H9 (cell line): ENCODE measurements at regions not wholly inside any gene's neighbourhood (a gene's known extent, or its start where the extent isn't known, plus 50 kb on each side); places are given as distances from the start of the nearest gene placed in this dataset.

Experiments used
- DNase-seq: peaks from one replicate; pipeline ENCODE4 v3.0.0-alpha.2; 2017
- H2AFZ ChIP-seq: one replicate; pipeline ENCODE4 v1.6.1; 2013; ENCODE audit warnings: mild to moderate bottlenecking, low read length, control low read depth, moderate library complexity
- H2AK5ac ChIP-seq: 2 replicates; pipeline ENCODE4 v1.6.1; 2013; ENCODE audit warnings: low read length, control low read depth, mixed read lengths; ENCODE audit not compliant: insufficient read length
- H2BK120ac ChIP-seq: one replicate; pipeline ENCODE4 v1.6.1; 2013; ENCODE audit warnings: low read depth, mild to moderate bottlenecking, low read length, control low read depth, inconsistent platforms; ENCODE audit not compliant: poor library complexity, severe bottlenecking
- H2BK12ac ChIP-seq: 2 replicates; pipeline ENCODE4 v1.6.1; 2013; ENCODE audit warnings: low read length, control low read depth, mixed read lengths, low read depth; ENCODE audit not compliant: insufficient read length
- H2BK15ac ChIP-seq: 2 replicates; pipeline ENCODE4 v1.6.1; 2013; ENCODE audit warnings: low read depth, low read length, control low read depth
- H2BK20ac ChIP-seq: one replicate; pipeline ENCODE4 v1.6.1; 2013; ENCODE audit warnings: low read depth, mild to moderate bottlenecking, low read length, control low read depth, inconsistent platforms; ENCODE audit not compliant: poor library complexity, severe bottlenecking
- H2BK5ac ChIP-seq: 2 replicates; pipeline ENCODE4 v1.6.1; 2013; ENCODE audit warnings: low read length, control low read depth, mixed read lengths; ENCODE audit not compliant: insufficient read length
- H3K14ac ChIP-seq: 2 replicates; pipeline ENCODE4 v1.6.1; 2013; ENCODE audit warnings: low read length, control low read depth; ENCODE audit not compliant: insufficient read depth
- H3K18ac ChIP-seq: 2 replicates; pipeline ENCODE4 v1.6.1; 2013; ENCODE audit warnings: low read depth, mild to moderate bottlenecking, mixed read lengths, low read length, control low read depth; ENCODE audit not compliant: insufficient read length
- H3K23ac ChIP-seq: 2 replicates; pipeline ENCODE4 v1.6.1; 2013; ENCODE audit warnings: low read length, control low read depth, mixed read lengths, low read depth; ENCODE audit not compliant: insufficient read length
- H3K23me2 ChIP-seq: 2 replicates; pipeline ENCODE4 v1.6.1; 2013; ENCODE audit warnings: low read depth, mild to moderate bottlenecking, mixed read lengths, low read length, control low read depth; ENCODE audit not compliant: insufficient read length, poor library complexity, severe bottlenecking
- H3K27ac ChIP-seq: 2 replicates; pipeline ENCODE4 v1.5.1; 2013; ENCODE audit warnings: low read length, control low read depth, mixed read lengths, low read depth; ENCODE audit not compliant: insufficient read length
- H3K27me3 ChIP-seq: 2 replicates; pipeline ENCODE4 v1.6.1; 2013; ENCODE audit warnings: low read length, control low read depth, inconsistent platforms; ENCODE audit not compliant: insufficient read depth
- H3K4ac ChIP-seq: 2 replicates; pipeline ENCODE4 v1.6.1; 2013; ENCODE audit warnings: low read depth, mild to moderate bottlenecking, control low read depth, inconsistent platforms, low read length, moderate library complexity
- H3K4me1 ChIP-seq: 2 replicates; pipeline ENCODE4 v1.6.1; 2013; ENCODE audit warnings: low read length, control low read depth, inconsistent platforms; ENCODE audit not compliant: insufficient read depth
- H3K4me2 ChIP-seq: 2 replicates; pipeline ENCODE4 v1.6.1; 2013; ENCODE audit warnings: low read length, control low read depth, mixed read lengths; ENCODE audit not compliant: insufficient read length, insufficient read depth
- H3K56ac ChIP-seq: 2 replicates; pipeline ENCODE4 v1.6.1; 2013; ENCODE audit warnings: low read depth, mild to moderate bottlenecking, mixed read lengths, low read length, control low read depth; ENCODE audit not compliant: insufficient read length
- H3K79me1 ChIP-seq: 2 replicates; pipeline ENCODE4 v1.6.1; 2013; ENCODE audit warnings: low read depth, mild to moderate bottlenecking, moderate library complexity, low read length, control low read depth, inconsistent platforms; ENCODE audit not compliant: insufficient read depth, poor library complexity, severe bottlenecking
- H3K79me2 ChIP-seq: 2 replicates; pipeline ENCODE4 v1.6.1; 2013; ENCODE audit warnings: low read length, control low read depth, inconsistent platforms; ENCODE audit not compliant: insufficient read depth
- H3K9ac ChIP-seq: 2 replicates; pipeline ENCODE4 v1.6.1; 2013; ENCODE audit warnings: low read length, control low read depth, mixed read lengths; ENCODE audit not compliant: insufficient read length; ENCODE audit errors: extremely low read depth
- H3K9me3 ChIP-seq: one replicate; pipeline ENCODE4 v1.6.1; 2013; ENCODE audit warnings: low read depth, low read length, inconsistent platforms; ENCODE audit not compliant: control insufficient read depth
- H3T11ph ChIP-seq: one replicate; pipeline ENCODE4 v1.6.1; 2013; ENCODE audit warnings: mild to moderate bottlenecking, low read length, control low read depth, inconsistent platforms
- H4K20me1 ChIP-seq: one replicate; pipeline ENCODE4 v1.6.1; 2013; ENCODE audit not compliant: control insufficient read depth, insufficient read length, insufficient read depth
- H4K5ac ChIP-seq: 2 replicates; pipeline ENCODE4 v1.6.1; 2013; ENCODE audit warnings: low read depth, mild to moderate bottlenecking, mixed read lengths, low read length, control low read depth; ENCODE audit not compliant: insufficient read length
- H4K8ac ChIP-seq: replicated peaks from 2 replicates; pipeline ENCODE4 v1.6.1; 2013; ENCODE audit warnings: low read length, control low read depth, mixed read lengths, low read depth; ENCODE audit not compliant: insufficient read length
- H4K91ac ChIP-seq: 2 replicates; pipeline ENCODE4 v1.6.1; 2013; ENCODE audit warnings: low read depth, mild to moderate bottlenecking, moderate library complexity, mixed read lengths, low read length, control low read depth; ENCODE audit not compliant: insufficient read length
- H3K27ac Mint-ChIP-seq, 3 experiments: 2 replicates in 2 of 3; 3 replicates in 1 of 3; pipeline ENCODE4 v1.8.0; 2020 to 2021; ENCODE audit warnings: mixed read lengths in 3 of 3, mild to moderate bottlenecking in 1 of 3, moderate library complexity in 1 of 3
- H3K27me3 Mint-ChIP-seq: 2 replicates; pipeline ENCODE4 v1.8.0; 2021; ENCODE audit warnings: low read depth, mild to moderate bottlenecking, moderate library complexity, mixed read lengths
- H3K36me3 Mint-ChIP-seq, 3 experiments: 2 replicates in 2 of 3; 3 replicates in 1 of 3; pipeline ENCODE4 v1.8.0; 2020 to 2021; ENCODE audit warnings: low read depth in 3 of 3, mixed read lengths in 3 of 3; ENCODE audit not compliant: insufficient read depth in 1 of 3
- H3K4me1 Mint-ChIP-seq, 2 experiments: 2 replicates each; pipeline ENCODE4 v1.8.0; 2020; ENCODE audit warnings: mixed read lengths in 2 of 2
- H3K4me3 Mint-ChIP-seq, 2 experiments: 2 replicates in 1 of 2; 3 replicates in 1 of 2; pipeline ENCODE4 v1.8.0; 2020 to 2021; ENCODE audit warnings: mild to moderate bottlenecking in 2 of 2, mixed read lengths in 2 of 2, moderate library complexity in 1 of 2
- H3K9me3 Mint-ChIP-seq, 2 experiments: 2 replicates in 1 of 2; 3 replicates in 1 of 2; pipeline ENCODE4 v1.8.0; 2020; ENCODE audit warnings: mild to moderate bottlenecking in 2 of 2, mixed read lengths in 2 of 2, moderate library complexity in 1 of 2
- WGBS: extraction: QIAGEN DNeasy Blood & Tissue Kit; methylation state at CpG from one replicate; pipeline ENCODE4 v1.1.7; 2013; ENCODE audit warnings: missing lambda C conversion rate, low lambda C conversion rate, mixed read lengths; ENCODE audit not compliant: insufficient read length; ENCODE audit errors: extremely low coverage; 5-methylcytosine and 5-hydroxymethylcytosine counted together
- TF ChIP-seq, protein P1 (sequence below): fragments of 200-600 bp; sonication (generic); conservative IDR thresholded peaks from 3 replicates; pipeline ENCODE4 v1.8.0; 2021; ENCODE audit warnings: antibody characterized with exemption, mild to moderate bottlenecking

DNA sequence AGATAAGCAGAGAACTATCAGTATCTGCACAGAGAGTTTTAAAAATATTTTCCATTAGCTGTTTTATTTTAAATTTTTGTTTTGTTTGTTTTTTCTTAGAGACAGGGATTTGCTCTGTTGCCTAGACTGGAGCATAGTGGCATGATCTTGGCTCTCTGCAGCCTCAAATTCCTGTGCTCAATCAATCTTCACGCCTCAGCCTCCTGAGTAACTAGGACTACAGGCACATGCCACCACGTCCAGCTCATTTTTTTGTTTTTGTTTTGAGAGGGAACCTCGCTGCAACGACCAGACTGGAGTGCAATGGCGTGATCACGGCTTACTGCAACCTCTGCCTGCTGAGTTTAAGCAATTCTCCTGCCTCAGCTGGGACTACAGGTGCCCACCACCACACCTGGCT is 138.2 kb upstream of the LPAR1 start:
- TF ChIP-seq, protein P1, sequence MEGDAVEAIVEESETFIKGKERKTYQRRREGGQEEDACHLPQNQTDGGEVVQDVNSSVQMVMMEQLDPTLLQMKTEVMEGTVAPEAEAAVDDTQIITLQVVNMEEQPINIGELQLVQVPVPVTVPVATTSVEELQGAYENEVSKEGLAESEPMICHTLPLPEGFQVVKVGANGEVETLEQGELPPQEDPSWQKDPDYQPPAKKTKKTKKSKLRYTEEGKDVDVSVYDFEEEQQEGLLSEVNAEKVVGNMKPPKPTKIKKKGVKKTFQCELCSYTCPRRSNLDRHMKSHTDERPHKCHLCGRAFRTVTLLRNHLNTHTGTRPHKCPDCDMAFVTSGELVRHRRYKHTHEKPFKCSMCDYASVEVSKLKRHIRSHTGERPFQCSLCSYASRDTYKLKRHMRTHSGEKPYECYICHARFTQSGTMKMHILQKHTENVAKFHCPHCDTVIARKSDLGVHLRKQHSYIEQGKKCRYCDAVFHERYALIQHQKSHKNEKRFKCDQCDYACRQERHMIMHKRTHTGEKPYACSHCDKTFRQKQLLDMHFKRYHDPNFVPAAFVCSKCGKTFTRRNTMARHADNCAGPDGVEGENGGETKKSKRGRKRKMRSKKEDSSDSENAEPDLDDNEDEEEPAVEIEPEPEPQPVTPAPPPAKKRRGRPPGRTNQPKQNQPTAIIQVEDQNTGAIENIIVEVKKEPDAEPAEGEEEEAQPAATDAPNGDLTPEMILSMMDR: no peak
- Histone ChIP-seq H4K8ac (no peak overlapping the region), H4K20me1 (no peaks in the 10 kb centered on the region), H3K79me2 (no peaks in the 10 kb centered on the region), H3K9me3 (no peaks in the 10 kb centered on the region), H2BK15ac (no peak overlapping the region), H4K91ac (no peak overlapping the region), H3K18ac (no peak overlapping the region), H2BK120ac (no peak overlapping the region), H4K5ac (no peak overlapping the region), H2AFZ (no peak overlapping the region), H2AK5ac (no peak overlapping the region), H2BK12ac (no peak overlapping the region), H3K14ac (no peak overlapping the region), H3K4me1 (no peaks in the 10 kb centered on the region), H3K27me3 (no peaks in the 10 kb centered on the region), H3K4ac (no peak overlapping the region), H3T11ph (no peak overlapping the region), H3K79me1 (no peaks in the 10 kb centered on the region), H3K23me2 (no peaks in the 10 kb centered on the region), H3K4me2 (no peak overlapping the region), H3K23ac (no peak overlapping the region), H3K56ac (no peak overlapping the region), H2BK20ac (no peak overlapping the region), H2BK5ac (no peak overlapping the region), H3K27ac (no peak overlapping the region), H3K9ac (no peak overlapping the region)
- Mint-ChIP-seq H3K27me3 (no peaks in the 10 kb centered on the region), H3K4me3 (no peak overlapping the region), H3K36me3 (0 out of 7 replicates have a peak, but pooled peaks cover 0 to 3% (median 0%) of the 10 kb centered on the region in 3 experiments), H3K4me1 (peaks cover 9 to 17% of the 10 kb centered on the region in 2 experiments), H3K9me3 (no peaks in the 10 kb centered on the region), H3K27ac (no peak overlapping the region)
- no CpG with 5 or more reads among the region's 6 CpGs for WGBS
- DNase-seq: no peak
